ENCODE measurements at regions not wholly inside any gene's neighbourhood (a gene's known extent, or its start where the extent isn't known, plus 50 kb on each side); places are given as distances from the start of the nearest gene placed in this dataset.
A peak's percentile ranks its signal among the peaks of the same experiment; 100 is the strongest.

DNA sequence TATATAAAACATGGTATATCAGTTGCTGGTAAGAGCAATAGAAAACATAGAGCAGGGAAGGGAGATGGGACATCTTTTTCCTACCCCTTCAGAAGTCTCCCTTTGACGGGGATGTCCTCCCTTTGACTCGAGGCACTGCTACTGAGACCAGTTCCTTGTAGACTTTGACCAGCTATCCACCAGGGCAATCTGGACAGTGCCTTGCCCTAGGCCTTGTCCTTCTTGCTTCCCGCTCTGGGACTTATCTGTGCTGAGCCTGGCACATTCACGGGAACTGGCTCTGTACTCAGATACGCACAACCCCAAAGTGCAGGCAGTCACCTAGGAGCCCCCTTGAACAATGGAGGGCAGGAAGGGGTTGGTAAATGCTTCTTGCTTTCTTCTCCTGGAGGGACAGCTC lies 116.6 kb upstream of the ANKH start:
- no peak for DNase-seq
- H3K9me3 ChIP-seq (ENCODE audit: insufficient read depth, low read depth, low read length), result peaks cover 3% of the 10 kb centered on the region
- H2AFZ ChIP-seq (ENCODE audit: insufficient read depth, low read length, poor library complexity), result no peak overlapping the region

DNA sequence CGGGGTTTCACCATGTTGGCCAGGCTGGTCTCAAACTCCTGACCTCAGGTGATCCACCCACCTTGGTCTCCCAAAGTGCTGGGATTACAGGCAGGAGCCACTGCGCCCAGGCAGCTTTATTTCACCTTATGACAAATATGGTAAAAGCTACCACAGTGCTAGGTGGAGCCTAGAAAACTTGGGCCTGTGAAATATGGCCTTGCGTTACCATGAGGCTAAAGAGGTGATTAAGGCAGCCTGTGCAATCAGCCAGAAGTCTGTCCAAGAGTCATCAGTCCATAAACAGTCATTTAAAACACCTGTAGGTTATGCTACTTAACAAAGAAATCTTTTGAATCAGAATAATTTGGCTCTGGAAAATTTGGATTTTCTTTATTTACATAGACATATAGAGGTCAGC lies 114.8 kb upstream of the ANKH start:
- Histone ChIP-seq H2AFZ (ENCODE audit: insufficient read depth, low read length, poor library complexity) (no peak overlapping the region), H3K4me3 (ENCODE audit: low read depth, low read length) (no peak overlapping the region), H2BK12ac (ENCODE audit: low read length) (no peak overlapping the region), H3K4me1 (ENCODE audit: control insufficient read depth in 1 of 2, insufficient read depth in 2 of 2, low read length in 2 of 2) (no peaks in the 10 kb centered on the region), H3K27me3 (ENCODE audit: insufficient read depth, low read length) (no peaks in the 10 kb centered on the region), H3K4me2 (ENCODE audit: low read length) (no peak overlapping the region), H2BK5ac (ENCODE audit: low read depth, low read length, poor library complexity) (no peak overlapping the region), H3K14ac (ENCODE audit: low read length) (no peak overlapping the region), H3K4ac (ENCODE audit: low read depth, low read length) (no peak overlapping the region), H2BK120ac (ENCODE audit: insufficient read depth, low read length, poor library complexity) (no peak overlapping the region), H3K79me2 (ENCODE audit: control insufficient read depth, insufficient read depth, low read length, poor library complexity) (no peaks in the 10 kb centered on the region), H4K12ac (ENCODE audit: low read depth, low read length) (no peak overlapping the region), H3K27ac (ENCODE audit: low read depth, low read length) (no peak overlapping the region), H3K18ac (ENCODE audit: low read length) (no peak overlapping the region), H3K9me3 (ENCODE audit: insufficient read depth, low read depth, low read length) (peaks cover 3% of the 10 kb centered on the region), H3K23ac (ENCODE audit: low read length) (no peak overlapping the region), H3K36me3 (ENCODE audit: control insufficient read depth in 1 of 2, insufficient read depth in 2 of 2, low read length in 2 of 2) (no peaks in the 10 kb centered on the region), H4K91ac (ENCODE audit: low read depth, low read length) (no peak overlapping the region), H3K79me1 (ENCODE audit: low read length) (no peaks in the 10 kb centered on the region), H2AK5ac (ENCODE audit: low read length) (no peak overlapping the region), H3K9ac (ENCODE audit: low read length) (no peak overlapping the region), H4K8ac (ENCODE audit: low read depth, low read length) (no peak overlapping the region)
- no CpG with 5 or more reads among the region's 3 CpGs for WGBS (ENCODE audit: extremely low coverage, insufficient coverage, insufficient read length)
- no peak for DNase-seq

More for the DNA sequence above, 116.6 kb upstream of the ANKH start:
- Histone ChIP-seq H3K79me1 (ENCODE audit: low read length) (no peaks in the 10 kb centered on the region), H4K12ac (ENCODE audit: low read depth, low read length) (no peak overlapping the region), H3K4me1 (ENCODE audit: control insufficient read depth in 1 of 2, insufficient read depth in 2 of 2, low read length in 2 of 2) (no peaks in the 10 kb centered on the region), H3K79me2 (ENCODE audit: control insufficient read depth, insufficient read depth, low read length, poor library complexity) (no peaks in the 10 kb centered on the region), H2BK12ac (ENCODE audit: low read length) (no peak overlapping the region), H2BK5ac (ENCODE audit: low read depth, low read length, poor library complexity) (no peak overlapping the region), H3K23ac (ENCODE audit: low read length) (no peak overlapping the region), H3K4me2 (ENCODE audit: low read length) (no peak overlapping the region), H3K14ac (ENCODE audit: low read length) (no peak overlapping the region), H3K4ac (ENCODE audit: low read depth, low read length) (no peak overlapping the region), H3K27ac (ENCODE audit: low read depth, low read length) (no peak overlapping the region), H2BK120ac (ENCODE audit: insufficient read depth, low read length, poor library complexity) (no peak overlapping the region), H3K9ac (ENCODE audit: low read length) (peak overlapping the region; percentile 55), H4K8ac (ENCODE audit: low read depth, low read length) (no peak overlapping the region), H3K27me3 (ENCODE audit: insufficient read depth, low read length) (no peaks in the 10 kb centered on the region), H3K4me3 (ENCODE audit: low read depth, low read length) (no peak overlapping the region), H4K91ac (ENCODE audit: low read depth, low read length) (no peak overlapping the region), H2AK5ac (ENCODE audit: low read length) (no peak overlapping the region), H3K18ac (ENCODE audit: low read length) (no peak overlapping the region), H3K36me3 (ENCODE audit: control insufficient read depth in 1 of 2, insufficient read depth in 2 of 2, low read length in 2 of 2) (no peaks in the 10 kb centered on the region)
- WGBS (ENCODE audit: extremely low coverage, insufficient coverage, insufficient read length), result no CpG with 5 or more reads among the region's 5 CpGs

- H3K18ac ChIP-seq (ENCODE audit: low read length), result no peak overlapping the region
- H2BK120ac ChIP-seq (ENCODE audit: insufficient read depth, low read length, poor library complexity), result no peak overlapping the region
- peaks cover 3% of the 10 kb centered on the region for H3K9me3 ChIP-seq (ENCODE audit: insufficient read depth, low read depth, low read length)
- no peak overlapping the region for H3K14ac ChIP-seq (ENCODE audit: low read length)
- H2AFZ ChIP-seq (ENCODE audit: insufficient read depth, low read length, poor library complexity), result no peak overlapping the region
- WGBS (ENCODE audit: extremely low coverage, insufficient coverage, insufficient read length), result no CpG with 5 or more reads among the region's 6 CpGs
- H4K8ac ChIP-seq (ENCODE audit: low read depth, low read length), result no peak overlapping the region
- H3K23ac ChIP-seq (ENCODE audit: low read length), result no peak overlapping the region
- H2AK5ac ChIP-seq (ENCODE audit: low read length), result no peak overlapping the region
- H3K4me2 ChIP-seq (ENCODE audit: low read length), result no peak overlapping the region
- no peak overlapping the region for H3K4ac ChIP-seq (ENCODE audit: low read depth, low read length)
- no peaks in the 10 kb centered on the region for H3K79me2 ChIP-seq (ENCODE audit: control insufficient read depth, insufficient read depth, low read length, poor library complexity)
- H4K12ac ChIP-seq (ENCODE audit: low read depth, low read length), result no peak overlapping the region
- H2BK12ac ChIP-seq (ENCODE audit: low read length), result no peak overlapping the region
- H3K4me1 ChIP-seq (ENCODE audit: control insufficient read depth in 1 of 2, insufficient read depth in 2 of 2, low read length in 2 of 2), result no peaks in the 10 kb centered on the region
- H3K36me3 ChIP-seq (ENCODE audit: control insufficient read depth in 1 of 2, insufficient read depth in 2 of 2, low read length in 2 of 2), result no peaks in the 10 kb centered on the region
- H3K4me3 ChIP-seq (ENCODE audit: low read depth, low read length), result no peak overlapping the region
- H3K27ac ChIP-seq (ENCODE audit: low read depth, low read length), result no peak overlapping the region
- H3K27me3 ChIP-seq (ENCODE audit: insufficient read depth, low read length), result no peaks in the 10 kb centered on the region
- H3K9ac ChIP-seq (ENCODE audit: low read length), result no peak overlapping the region
- H2BK5ac ChIP-seq (ENCODE audit: low read depth, low read length, poor library complexity), result no peak overlapping the region
- no peaks in the 10 kb centered on the region for H3K79me1 ChIP-seq (ENCODE audit: low read length)
- DNase-seq, result no peak
- no peak overlapping the region for H4K91ac ChIP-seq (ENCODE audit: low read depth, low read length)
Observed at GRCh38 chr5:14983666-14984441, 112.3 kb upstream of the ANKH start.

DNA sequence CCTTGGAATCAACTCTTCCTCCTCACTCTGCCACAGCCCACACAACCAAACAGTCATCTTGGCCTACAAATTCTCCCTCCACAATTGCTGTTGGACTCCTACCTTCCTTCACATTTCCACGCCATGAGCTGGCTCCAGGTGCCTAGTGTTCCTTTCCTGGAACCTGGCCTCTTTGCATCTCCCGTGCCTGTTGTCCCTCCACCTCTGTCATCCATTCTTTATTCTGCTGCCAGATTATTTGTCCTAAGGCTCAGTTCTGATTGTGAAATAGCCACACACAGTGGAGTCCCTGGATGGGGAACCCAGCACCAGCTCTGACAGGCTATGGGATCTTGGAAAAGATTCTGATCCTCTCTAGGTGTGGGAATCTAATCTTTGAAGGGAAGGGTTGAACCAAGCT lies 109.1 kb upstream of the ANKH start:
- Histone ChIP-seq H4K8ac (ENCODE audit: low read depth, low read length) (no peak overlapping the region), H2AFZ (ENCODE audit: insufficient read depth, low read length, poor library complexity) (no peak overlapping the region), H3K23ac (ENCODE audit: low read length) (no peak overlapping the region), H3K36me3 (ENCODE audit: control insufficient read depth in 1 of 2, insufficient read depth in 2 of 2, low read length in 2 of 2) (no peaks in the 10 kb centered on the region), H2AK5ac (ENCODE audit: low read length) (no peak overlapping the region), H2BK12ac (ENCODE audit: low read length) (no peak overlapping the region), H2BK120ac (ENCODE audit: insufficient read depth, low read length, poor library complexity) (no peak overlapping the region), H3K27ac (ENCODE audit: low read depth, low read length) (no peak overlapping the region), H4K91ac (ENCODE audit: low read depth, low read length) (no peak overlapping the region), H3K4me2 (ENCODE audit: low read length) (no peak overlapping the region), H4K12ac (ENCODE audit: low read depth, low read length) (no peak overlapping the region), H3K4ac (ENCODE audit: low read depth, low read length) (no peak overlapping the region), H3K79me2 (ENCODE audit: control insufficient read depth, insufficient read depth, low read length, poor library complexity) (no peaks in the 10 kb centered on the region), H3K9me3 (ENCODE audit: insufficient read depth, low read depth, low read length) (peaks cover 3% of the 10 kb centered on the region), H3K4me1 (ENCODE audit: control insufficient read depth in 1 of 2, insufficient read depth in 2 of 2, low read length in 2 of 2) (no peaks in the 10 kb centered on the region), H2BK5ac (ENCODE audit: low read depth, low read length, poor library complexity) (no peak overlapping the region), H3K18ac (ENCODE audit: low read length) (no peak overlapping the region), H3K9ac (ENCODE audit: low read length) (no peak overlapping the region), H3K14ac (ENCODE audit: low read length) (no peak overlapping the region), H3K4me3 (ENCODE audit: low read depth, low read length) (no peak overlapping the region), H3K79me1 (ENCODE audit: low read length) (peaks cover 2% of the 10 kb centered on the region), H3K27me3 (ENCODE audit: insufficient read depth, low read length) (no peaks in the 10 kb centered on the region)
- WGBS (ENCODE audit: extremely low coverage, insufficient coverage, insufficient read length), result no CpG with 5 or more reads among the region's 2 CpGs
- DNase-seq, result no peak
